H9 (cell line): ENCODE measurements at regions not wholly inside any gene's neighbourhood (a gene's known extent, or its start where the extent isn't known, plus 50 kb on each side); places are given as distances from the start of the nearest gene placed in this dataset.

ENCODE experiments used
- DNase-seq: peaks from one replicate; pipeline ENCODE4 v3.0.0-alpha.2; 2017
- H2AFZ ChIP-seq: one replicate; pipeline ENCODE4 v1.6.1; 2013; ENCODE audit warnings: mild to moderate bottlenecking, low read length, control low read depth, moderate library complexity
- H2AK5ac ChIP-seq: 2 replicates; pipeline ENCODE4 v1.6.1; 2013; ENCODE audit warnings: low read length, control low read depth, mixed read lengths; ENCODE audit not compliant: insufficient read length
- H2BK120ac ChIP-seq: one replicate; pipeline ENCODE4 v1.6.1; 2013; ENCODE audit warnings: low read depth, mild to moderate bottlenecking, low read length, control low read depth, inconsistent platforms; ENCODE audit not compliant: poor library complexity, severe bottlenecking
- H2BK12ac ChIP-seq: 2 replicates; pipeline ENCODE4 v1.6.1; 2013; ENCODE audit warnings: low read length, control low read depth, mixed read lengths, low read depth; ENCODE audit not compliant: insufficient read length
- H2BK15ac ChIP-seq: 2 replicates; pipeline ENCODE4 v1.6.1; 2013; ENCODE audit warnings: low read depth, low read length, control low read depth
- H2BK20ac ChIP-seq: one replicate; pipeline ENCODE4 v1.6.1; 2013; ENCODE audit warnings: low read depth, mild to moderate bottlenecking, low read length, control low read depth, inconsistent platforms; ENCODE audit not compliant: poor library complexity, severe bottlenecking
- H2BK5ac ChIP-seq: 2 replicates; pipeline ENCODE4 v1.6.1; 2013; ENCODE audit warnings: low read length, control low read depth, mixed read lengths; ENCODE audit not compliant: insufficient read length
- H3K14ac ChIP-seq: 2 replicates; pipeline ENCODE4 v1.6.1; 2013; ENCODE audit warnings: low read length, control low read depth; ENCODE audit not compliant: insufficient read depth
- H3K18ac ChIP-seq: 2 replicates; pipeline ENCODE4 v1.6.1; 2013; ENCODE audit warnings: low read depth, mild to moderate bottlenecking, mixed read lengths, low read length, control low read depth; ENCODE audit not compliant: insufficient read length
- H3K23ac ChIP-seq: 2 replicates; pipeline ENCODE4 v1.6.1; 2013; ENCODE audit warnings: low read length, control low read depth, mixed read lengths, low read depth; ENCODE audit not compliant: insufficient read length
- H3K23me2 ChIP-seq: 2 replicates; pipeline ENCODE4 v1.6.1; 2013; ENCODE audit warnings: low read depth, mild to moderate bottlenecking, mixed read lengths, low read length, control low read depth; ENCODE audit not compliant: insufficient read length, poor library complexity, severe bottlenecking
- H3K27ac ChIP-seq: 2 replicates; pipeline ENCODE4 v1.5.1; 2013; ENCODE audit warnings: low read length, control low read depth, mixed read lengths, low read depth; ENCODE audit not compliant: insufficient read length
- H3K27me3 ChIP-seq: 2 replicates; pipeline ENCODE4 v1.6.1; 2013; ENCODE audit warnings: low read length, control low read depth, inconsistent platforms; ENCODE audit not compliant: insufficient read depth
- H3K4ac ChIP-seq: 2 replicates; pipeline ENCODE4 v1.6.1; 2013; ENCODE audit warnings: low read depth, mild to moderate bottlenecking, control low read depth, inconsistent platforms, low read length, moderate library complexity
- H3K4me1 ChIP-seq: 2 replicates; pipeline ENCODE4 v1.6.1; 2013; ENCODE audit warnings: low read length, control low read depth, inconsistent platforms; ENCODE audit not compliant: insufficient read depth
- H3K4me2 ChIP-seq: 2 replicates; pipeline ENCODE4 v1.6.1; 2013; ENCODE audit warnings: low read length, control low read depth, mixed read lengths; ENCODE audit not compliant: insufficient read length, insufficient read depth
- H3K56ac ChIP-seq: 2 replicates; pipeline ENCODE4 v1.6.1; 2013; ENCODE audit warnings: low read depth, mild to moderate bottlenecking, mixed read lengths, low read length, control low read depth; ENCODE audit not compliant: insufficient read length
- H3K79me1 ChIP-seq: 2 replicates; pipeline ENCODE4 v1.6.1; 2013; ENCODE audit warnings: low read depth, mild to moderate bottlenecking, moderate library complexity, low read length, control low read depth, inconsistent platforms; ENCODE audit not compliant: insufficient read depth, poor library complexity, severe bottlenecking
- H3K79me2 ChIP-seq: 2 replicates; pipeline ENCODE4 v1.6.1; 2013; ENCODE audit warnings: low read length, control low read depth, inconsistent platforms; ENCODE audit not compliant: insufficient read depth
- H3K9ac ChIP-seq: 2 replicates; pipeline ENCODE4 v1.6.1; 2013; ENCODE audit warnings: low read length, control low read depth, mixed read lengths; ENCODE audit not compliant: insufficient read length; ENCODE audit errors: extremely low read depth
- H3K9me3 ChIP-seq: one replicate; pipeline ENCODE4 v1.6.1; 2013; ENCODE audit warnings: low read depth, low read length, inconsistent platforms; ENCODE audit not compliant: control insufficient read depth
- H3T11ph ChIP-seq: one replicate; pipeline ENCODE4 v1.6.1; 2013; ENCODE audit warnings: mild to moderate bottlenecking, low read length, control low read depth, inconsistent platforms
- H4K20me1 ChIP-seq: one replicate; pipeline ENCODE4 v1.6.1; 2013; ENCODE audit not compliant: control insufficient read depth, insufficient read length, insufficient read depth
- H4K5ac ChIP-seq: 2 replicates; pipeline ENCODE4 v1.6.1; 2013; ENCODE audit warnings: low read depth, mild to moderate bottlenecking, mixed read lengths, low read length, control low read depth; ENCODE audit not compliant: insufficient read length
- H4K8ac ChIP-seq: replicated peaks from 2 replicates; pipeline ENCODE4 v1.6.1; 2013; ENCODE audit warnings: low read length, control low read depth, mixed read lengths, low read depth; ENCODE audit not compliant: insufficient read length
- H4K91ac ChIP-seq: 2 replicates; pipeline ENCODE4 v1.6.1; 2013; ENCODE audit warnings: low read depth, mild to moderate bottlenecking, moderate library complexity, mixed read lengths, low read length, control low read depth; ENCODE audit not compliant: insufficient read length
- H3K27ac Mint-ChIP-seq, 3 experiments: 2 replicates in 2 of 3; 3 replicates in 1 of 3; pipeline ENCODE4 v1.8.0; 2020 to 2021; ENCODE audit warnings: mixed read lengths in 3 of 3, mild to moderate bottlenecking in 1 of 3, moderate library complexity in 1 of 3
- H3K27me3 Mint-ChIP-seq: 2 replicates; pipeline ENCODE4 v1.8.0; 2021; ENCODE audit warnings: low read depth, mild to moderate bottlenecking, moderate library complexity, mixed read lengths
- H3K36me3 Mint-ChIP-seq, 3 experiments: 2 replicates in 2 of 3; 3 replicates in 1 of 3; pipeline ENCODE4 v1.8.0; 2020 to 2021; ENCODE audit warnings: low read depth in 3 of 3, mixed read lengths in 3 of 3; ENCODE audit not compliant: insufficient read depth in 1 of 3
- H3K4me1 Mint-ChIP-seq, 2 experiments: 2 replicates each; pipeline ENCODE4 v1.8.0; 2020; ENCODE audit warnings: mixed read lengths in 2 of 2
- H3K4me3 Mint-ChIP-seq, 2 experiments: 2 replicates in 1 of 2; 3 replicates in 1 of 2; pipeline ENCODE4 v1.8.0; 2020 to 2021; ENCODE audit warnings: mild to moderate bottlenecking in 2 of 2, mixed read lengths in 2 of 2, moderate library complexity in 1 of 2
- H3K9me3 Mint-ChIP-seq, 2 experiments: 2 replicates in 1 of 2; 3 replicates in 1 of 2; pipeline ENCODE4 v1.8.0; 2020; ENCODE audit warnings: mild to moderate bottlenecking in 2 of 2, mixed read lengths in 2 of 2, moderate library complexity in 1 of 2
- WGBS: extraction: QIAGEN DNeasy Blood & Tissue Kit; methylation state at CpG from one replicate; pipeline ENCODE4 v1.1.7; 2013; ENCODE audit warnings: missing lambda C conversion rate, low lambda C conversion rate, mixed read lengths; ENCODE audit not compliant: insufficient read length; ENCODE audit errors: extremely low coverage; 5-methylcytosine and 5-hydroxymethylcytosine counted together
- TF ChIP-seq, protein P1 (sequence below): fragments of 200-600 bp; sonication (generic); conservative IDR thresholded peaks from 3 replicates; pipeline ENCODE4 v1.8.0; 2021; ENCODE audit warnings: antibody characterized with exemption, mild to moderate bottlenecking

DNA sequence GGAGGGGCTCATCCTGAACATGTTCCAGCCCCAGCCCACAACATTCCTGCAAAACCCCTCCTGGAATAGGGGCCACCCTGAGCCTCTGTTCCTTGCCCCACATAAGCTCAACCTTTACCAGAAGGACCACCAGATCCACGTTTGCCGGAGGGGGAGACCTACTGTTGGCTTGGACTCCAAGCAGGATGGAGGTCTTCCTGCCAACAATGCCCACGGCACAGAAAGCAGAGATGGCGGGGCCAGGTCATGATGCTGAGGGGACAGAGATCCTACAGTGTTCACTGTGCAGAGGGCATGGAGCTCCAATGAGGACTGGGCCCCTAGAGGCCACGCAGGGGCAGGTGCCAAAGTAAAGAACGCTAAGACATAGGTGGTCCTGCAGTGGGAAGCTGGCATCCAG, 98.5 kb upstream of the RAB6C start:
- H2BK5ac ChIP-seq: no peak overlapping the region
- H3K27me3 ChIP-seq: no peaks in the 10 kb centered on the region
- no peak overlapping the region for H2AFZ ChIP-seq
- no peaks in the 10 kb centered on the region for H3K79me1 ChIP-seq
- H3K4me3 Mint-ChIP-seq: no peak overlapping the region
- no peak overlapping the region for H2BK12ac ChIP-seq
- no peak overlapping the region for H3K14ac ChIP-seq
- H3K9me3 ChIP-seq: no peaks in the 10 kb centered on the region
- no peak overlapping the region for H3K4me2 ChIP-seq
- H3K23me2 ChIP-seq: peaks cover 4% of the 10 kb centered on the region
- DNase-seq: no peak
- no peak overlapping the region for H3T11ph ChIP-seq
- no peaks in the 10 kb centered on the region for H3K36me3 Mint-ChIP-seq
- TF ChIP-seq, protein P1, sequence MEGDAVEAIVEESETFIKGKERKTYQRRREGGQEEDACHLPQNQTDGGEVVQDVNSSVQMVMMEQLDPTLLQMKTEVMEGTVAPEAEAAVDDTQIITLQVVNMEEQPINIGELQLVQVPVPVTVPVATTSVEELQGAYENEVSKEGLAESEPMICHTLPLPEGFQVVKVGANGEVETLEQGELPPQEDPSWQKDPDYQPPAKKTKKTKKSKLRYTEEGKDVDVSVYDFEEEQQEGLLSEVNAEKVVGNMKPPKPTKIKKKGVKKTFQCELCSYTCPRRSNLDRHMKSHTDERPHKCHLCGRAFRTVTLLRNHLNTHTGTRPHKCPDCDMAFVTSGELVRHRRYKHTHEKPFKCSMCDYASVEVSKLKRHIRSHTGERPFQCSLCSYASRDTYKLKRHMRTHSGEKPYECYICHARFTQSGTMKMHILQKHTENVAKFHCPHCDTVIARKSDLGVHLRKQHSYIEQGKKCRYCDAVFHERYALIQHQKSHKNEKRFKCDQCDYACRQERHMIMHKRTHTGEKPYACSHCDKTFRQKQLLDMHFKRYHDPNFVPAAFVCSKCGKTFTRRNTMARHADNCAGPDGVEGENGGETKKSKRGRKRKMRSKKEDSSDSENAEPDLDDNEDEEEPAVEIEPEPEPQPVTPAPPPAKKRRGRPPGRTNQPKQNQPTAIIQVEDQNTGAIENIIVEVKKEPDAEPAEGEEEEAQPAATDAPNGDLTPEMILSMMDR: no peak
- no peak overlapping the region for H3K4ac ChIP-seq
- no CpG with 5 or more reads among the region's 6 CpGs for WGBS
- no peak overlapping the region for H3K27ac Mint-ChIP-seq
- no peak overlapping the region for H3K56ac ChIP-seq
- no peak overlapping the region for H4K5ac ChIP-seq
- H3K4me1 ChIP-seq: no peaks in the 10 kb centered on the region
- peaks cover 4% of the 10 kb centered on the region for H3K27me3 Mint-ChIP-seq
- H3K79me2 ChIP-seq: no peaks in the 10 kb centered on the region
- H2BK120ac ChIP-seq: no peak overlapping the region
- H4K20me1 ChIP-seq: no peaks in the 10 kb centered on the region
- no peak overlapping the region for H3K18ac ChIP-seq
- no peak overlapping the region for H3K27ac ChIP-seq
- H2BK15ac ChIP-seq: no peak overlapping the region
- H3K23ac ChIP-seq: no peak overlapping the region
- H3K4me1 Mint-ChIP-seq: peaks cover 18% of the 10 kb centered on the region in 2 experiments
- H2BK20ac ChIP-seq: no peak overlapping the region
- no peak overlapping the region for H4K8ac ChIP-seq
- no peaks in the 10 kb centered on the region; a peak in 1 of 5 replicates for H3K9me3 Mint-ChIP-seq
- H2AK5ac ChIP-seq: no peak overlapping the region
- no peak overlapping the region for H4K91ac ChIP-seq
- no peak overlapping the region for H3K9ac ChIP-seq
